ENCODE measurements at regions not wholly inside any gene's neighbourhood (a gene's known extent, or its start where the extent isn't known, plus 50 kb on each side); places are given as distances from the start of the nearest gene placed in this dataset.

- H3K4me1 Mint-ChIP-seq (ENCODE audit: low read depth) = no peaks in the 10 kb centered on the region
- DNase-seq (ENCODE audit: low spot score) = no peak
- no peak overlapping the region for H3K27ac Mint-ChIP-seq (ENCODE audit: unreplicated experiment)
- H3K36me3 Mint-ChIP-seq (ENCODE audit: low read depth) = no peaks in the 10 kb centered on the region
- no peak overlapping the region for H3K4me3 Mint-ChIP-seq (ENCODE audit: unreplicated experiment)
- TF ChIP-seq CTCF (IDR thresholded peaks at IDR 0.05) = no peak
- peaks cover 6% of the 10 kb centered on the region for H3K27me3 Mint-ChIP-seq (ENCODE audit: low read depth)
- peaks cover 16% of the 10 kb centered on the region for H3K9me3 Mint-ChIP-seq (ENCODE audit: low read depth)
These were observed 71.1 kb upstream of the DDIT4L start for GRCh38 chr4:100261346-100261745.

GRCh38 chr4:100258675-100259074 lies 68.4 kb upstream of the DDIT4L start:
- H3K27me3 Mint-ChIP-seq (ENCODE audit: low read depth) = peaks cover 3% of the 10 kb centered on the region
- TF ChIP-seq CTCF (IDR thresholded peaks at IDR 0.05) = no peak
- no peak overlapping the region for H3K4me3 Mint-ChIP-seq (ENCODE audit: unreplicated experiment)
- H3K36me3 Mint-ChIP-seq (ENCODE audit: low read depth) = no peaks in the 10 kb centered on the region
- H3K9me3 Mint-ChIP-seq (ENCODE audit: low read depth) = peaks cover 5% of the 10 kb centered on the region
- H3K27ac Mint-ChIP-seq (ENCODE audit: unreplicated experiment) = no peak overlapping the region
- no peaks in the 10 kb centered on the region for H3K4me1 Mint-ChIP-seq (ENCODE audit: low read depth)
- no peak for DNase-seq (ENCODE audit: low spot score)

- Mint-ChIP-seq H3K27ac (ENCODE audit: unreplicated experiment) (no peak overlapping the region), H3K4me1 (ENCODE audit: low read depth) (no peaks in the 10 kb centered on the region), H3K36me3 (ENCODE audit: low read depth) (no peaks in the 10 kb centered on the region), H3K9me3 (ENCODE audit: low read depth) (no peaks in the 10 kb centered on the region), H3K4me3 (ENCODE audit: unreplicated experiment) (no peak overlapping the region), H3K27me3 (ENCODE audit: low read depth) (peaks cover 3% of the 10 kb centered on the region)
- DNase-seq (ENCODE audit: low spot score) = no peak
- TF ChIP-seq CTCF (IDR thresholded peaks at IDR 0.05) = no peak
These were observed 67.3 kb upstream of the DDIT4L start for GRCh38 chr4:100257567-100257966.

- H3K4me1 Mint-ChIP-seq (ENCODE audit: low read depth) = no peaks in the 10 kb centered on the region
- no peak overlapping the region for H3K27ac Mint-ChIP-seq (ENCODE audit: unreplicated experiment)
- no peaks in the 10 kb centered on the region for H3K36me3 Mint-ChIP-seq (ENCODE audit: low read depth)
- DNase-seq (ENCODE audit: low spot score) = no peak
- TF ChIP-seq CTCF (IDR thresholded peaks at IDR 0.05) = no peak
- H3K4me3 Mint-ChIP-seq (ENCODE audit: unreplicated experiment) = no peak overlapping the region
- peaks cover 1% of the 10 kb centered on the region for H3K27me3 Mint-ChIP-seq (ENCODE audit: low read depth)
- no peaks in the 10 kb centered on the region for H3K9me3 Mint-ChIP-seq (ENCODE audit: low read depth)
These were observed 64.0 kb upstream of the DDIT4L start for GRCh38 chr4:100254237-100254636.

- Mint-ChIP-seq H3K4me3 (ENCODE audit: unreplicated experiment) (no peak overlapping the region), H3K27me3 (ENCODE audit: low read depth) (peaks cover 4% of the 10 kb centered on the region), H3K4me1 (ENCODE audit: low read depth) (no peaks in the 10 kb centered on the region), H3K36me3 (ENCODE audit: low read depth) (no peaks in the 10 kb centered on the region), H3K27ac (ENCODE audit: unreplicated experiment) (no peak overlapping the region), H3K9me3 (ENCODE audit: low read depth) (no peaks in the 10 kb centered on the region)
- TF ChIP-seq CTCF (IDR thresholded peaks at IDR 0.05) = no peak
- DNase-seq (ENCODE audit: low spot score) = no peak
These were observed 58.2 kb upstream of the DDIT4L start for GRCh38 chr4:100248476-100248875.

Data from chondrocyte (in vitro differentiated cells).